Tibial nerve (tissue), 3 donors: ENCODE measurements at regions not wholly inside any gene's neighbourhood (a gene's known extent, or its start where the extent isn't known, plus 50 kb on each side); places are given as distances from the start of the nearest gene placed in this dataset.

ENCODE experiments used
- POLR2A ChIP-seq, 2 donors: fragments of 450-650 bp; IDR thresholded peaks; one replicate each; pipeline ENCODE4 v1.6.1; 2017; ENCODE audit warnings: antibody characterized with exemption in 2 of 2, mild to moderate bottlenecking in 2 of 2, moderate library complexity in 2 of 2
- TF ChIP-seq, protein P1 (sequence below), 5 experiments: fragments of 200-600 bp in 3 of 5; fragments of 450-650 bp in 2 of 5; sonication (generic) in 3 of 5; IDR thresholded peaks; one replicate each; pipeline ENCODE4 v1.5.1; 2016 to 2019; ENCODE audit warnings: antibody characterized with exemption in 5 of 5, mild to moderate bottlenecking in 3 of 5, moderate library complexity in 2 of 5

DNA sequence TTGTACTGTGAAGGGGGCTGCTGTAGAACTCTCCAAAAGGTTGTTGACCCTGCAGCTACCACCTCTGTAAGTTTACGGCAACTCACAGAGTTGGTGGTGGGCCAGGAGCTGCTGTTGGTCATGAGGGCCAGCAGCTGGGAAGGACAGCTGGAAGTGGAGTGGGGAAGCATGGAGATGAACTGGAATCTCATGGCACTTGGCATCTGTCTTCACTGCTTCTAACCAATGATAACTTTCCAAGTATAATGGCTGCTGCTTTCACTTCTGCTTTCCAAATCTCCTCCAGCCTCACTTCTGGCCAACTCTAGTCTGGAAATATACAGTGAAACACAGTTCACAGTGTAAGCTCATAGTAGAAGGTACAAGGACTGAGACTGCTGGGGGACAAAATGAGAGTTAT is 126.5 kb upstream of the INTU start:
- TF ChIP-seq, protein P1, sequence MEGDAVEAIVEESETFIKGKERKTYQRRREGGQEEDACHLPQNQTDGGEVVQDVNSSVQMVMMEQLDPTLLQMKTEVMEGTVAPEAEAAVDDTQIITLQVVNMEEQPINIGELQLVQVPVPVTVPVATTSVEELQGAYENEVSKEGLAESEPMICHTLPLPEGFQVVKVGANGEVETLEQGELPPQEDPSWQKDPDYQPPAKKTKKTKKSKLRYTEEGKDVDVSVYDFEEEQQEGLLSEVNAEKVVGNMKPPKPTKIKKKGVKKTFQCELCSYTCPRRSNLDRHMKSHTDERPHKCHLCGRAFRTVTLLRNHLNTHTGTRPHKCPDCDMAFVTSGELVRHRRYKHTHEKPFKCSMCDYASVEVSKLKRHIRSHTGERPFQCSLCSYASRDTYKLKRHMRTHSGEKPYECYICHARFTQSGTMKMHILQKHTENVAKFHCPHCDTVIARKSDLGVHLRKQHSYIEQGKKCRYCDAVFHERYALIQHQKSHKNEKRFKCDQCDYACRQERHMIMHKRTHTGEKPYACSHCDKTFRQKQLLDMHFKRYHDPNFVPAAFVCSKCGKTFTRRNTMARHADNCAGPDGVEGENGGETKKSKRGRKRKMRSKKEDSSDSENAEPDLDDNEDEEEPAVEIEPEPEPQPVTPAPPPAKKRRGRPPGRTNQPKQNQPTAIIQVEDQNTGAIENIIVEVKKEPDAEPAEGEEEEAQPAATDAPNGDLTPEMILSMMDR (IDR thresholded peaks at IDR 0.05) = no peak
- no peak for TF ChIP-seq POLR2A (IDR thresholded peaks at IDR 0.05)
